OCI-LY3 (cell line): ENCODE measurements at regions not wholly inside any gene's neighbourhood (a gene's known extent, or its start where the extent isn't known, plus 50 kb on each side); places are given as distances from the start of the nearest gene placed in this dataset.

Experiments
- H2AFZ ChIP-seq: fragments of 200-600, 300-600 bp; shearing (Covaris generic); 2 replicates; pipeline ENCODE4 v1.6.0; 2014; ENCODE audit warnings: antibody characterized with exemption, low read depth, low read length
- H3K27ac ChIP-seq: fragments of 200-600, 300-600 bp; sonication (generic); 2 replicates; pipeline ENCODE4 v1.5.1; 2014; ENCODE audit warnings: mild to moderate bottlenecking, low read length, moderate library complexity, mixed read lengths
- H3K27me3 ChIP-seq: fragments of 200-600, 300-600 bp; sonication (generic); 2 replicates; pipeline ENCODE4 v1.6.1; 2014; ENCODE audit warnings: low read depth, low read length, mixed read lengths
- H3K36me3 ChIP-seq: fragments of 200-600, 300-600 bp; sonication (generic); replicated peaks from 2 replicates; pipeline ENCODE3; 2014; ENCODE audit warnings: low read depth, low read length, mixed read lengths
- H3K4me1 ChIP-seq: fragments of 300-600, 200-600 bp; sonication (generic); 2 replicates; pipeline ENCODE4 v1.6.1; 2014; ENCODE audit warnings: low read length, mixed read lengths
- H3K4me2 ChIP-seq: fragments of 200-600, 300-600 bp; sonication (generic); 2 replicates; pipeline ENCODE4 v1.6.1; 2014; ENCODE audit warnings: low read length, mixed read lengths
- H3K4me3 ChIP-seq: fragments of 300-600, 200-600 bp; sonication (generic); 2 replicates; pipeline ENCODE4 v1.5.1; 2014; ENCODE audit warnings: antibody characterized with exemption, mild to moderate bottlenecking, low read length, moderate library complexity
- H3K79me2 ChIP-seq: fragments of 300-600, 200-600 bp; shearing (Covaris generic); 2 replicates; pipeline ENCODE4 v1.6.1; 2014; ENCODE audit warnings: mild to moderate bottlenecking, low read length, mixed read lengths
- H3K9ac ChIP-seq: fragments of 300-600, 200-600 bp; shearing (Covaris generic); 2 replicates; pipeline ENCODE4 v1.6.0; 2014; ENCODE audit warnings: mild to moderate bottlenecking, low read length, moderate library complexity
- H3K9me3 ChIP-seq: fragments of 200-600, 300-600 bp; shearing (Covaris generic); 2 replicates; pipeline ENCODE4 v1.6.1; 2014; ENCODE audit warnings: low read length, mixed read lengths; ENCODE audit not compliant: insufficient read depth
- H4K20me1 ChIP-seq: fragments of 200-600, 300-600 bp; sonication (generic); 2 replicates; pipeline ENCODE4 v1.6.1; 2016; ENCODE audit warnings: low read length, mixed read lengths; ENCODE audit not compliant: insufficient read depth
- EZH2phosphoT487 ChIP-seq: fragments of 200-600 bp; shearing (Covaris generic); IDR thresholded peaks from 2 replicates; pipeline ENCODE4 v1.6.1; 2018; ENCODE audit warnings: antibody characterized with exemption, mixed run types, low read depth
- TF ChIP-seq, protein P1 (sequence below): fragments of 200-600, 300-600 bp; sonication (generic); IDR thresholded peaks from 2 replicates; pipeline ENCODE4 v1.5.1; 2014; ENCODE audit warnings: antibody characterized with exemption, low read length, low read depth

DNA sequence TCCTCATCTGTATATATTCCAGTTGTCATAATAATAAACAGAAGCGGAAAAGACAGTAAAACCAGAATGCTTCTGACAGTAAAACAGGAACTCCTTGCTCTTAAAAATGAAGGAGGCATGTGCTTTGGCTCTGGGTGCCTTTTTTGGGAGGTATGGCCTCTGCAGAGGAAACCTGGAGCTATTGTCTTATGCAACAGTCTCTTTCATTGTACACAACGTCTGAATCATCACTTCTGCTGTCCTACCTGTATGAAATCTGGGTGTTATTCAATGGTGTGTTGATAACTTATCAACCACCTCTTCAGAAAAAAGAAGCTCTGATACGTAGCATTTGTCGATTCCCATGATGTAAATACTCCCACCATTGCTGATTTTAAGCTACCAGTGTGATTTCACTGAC, 64.8 kb downstream of the CDCA7 start:
- Histone ChIP-seq H3K9ac (no peak overlapping the region), H4K20me1 (no peaks in the 10 kb centered on the region), H3K4me1 (no peaks in the 10 kb centered on the region), H3K4me3 (no peak overlapping the region), H3K27ac (no peak overlapping the region), H3K4me2 (no peak overlapping the region), H3K36me3 (no peaks in the 10 kb centered on the region), H3K9me3 (no peaks in the 10 kb centered on the region), H3K27me3 (peaks cover 10% of the 10 kb centered on the region), H2AFZ (no peak overlapping the region), H3K79me2 (no peaks in the 10 kb centered on the region)
- TF ChIP-seq EZH2phosphoT487: no peak
- TF ChIP-seq, protein P1, sequence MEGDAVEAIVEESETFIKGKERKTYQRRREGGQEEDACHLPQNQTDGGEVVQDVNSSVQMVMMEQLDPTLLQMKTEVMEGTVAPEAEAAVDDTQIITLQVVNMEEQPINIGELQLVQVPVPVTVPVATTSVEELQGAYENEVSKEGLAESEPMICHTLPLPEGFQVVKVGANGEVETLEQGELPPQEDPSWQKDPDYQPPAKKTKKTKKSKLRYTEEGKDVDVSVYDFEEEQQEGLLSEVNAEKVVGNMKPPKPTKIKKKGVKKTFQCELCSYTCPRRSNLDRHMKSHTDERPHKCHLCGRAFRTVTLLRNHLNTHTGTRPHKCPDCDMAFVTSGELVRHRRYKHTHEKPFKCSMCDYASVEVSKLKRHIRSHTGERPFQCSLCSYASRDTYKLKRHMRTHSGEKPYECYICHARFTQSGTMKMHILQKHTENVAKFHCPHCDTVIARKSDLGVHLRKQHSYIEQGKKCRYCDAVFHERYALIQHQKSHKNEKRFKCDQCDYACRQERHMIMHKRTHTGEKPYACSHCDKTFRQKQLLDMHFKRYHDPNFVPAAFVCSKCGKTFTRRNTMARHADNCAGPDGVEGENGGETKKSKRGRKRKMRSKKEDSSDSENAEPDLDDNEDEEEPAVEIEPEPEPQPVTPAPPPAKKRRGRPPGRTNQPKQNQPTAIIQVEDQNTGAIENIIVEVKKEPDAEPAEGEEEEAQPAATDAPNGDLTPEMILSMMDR: no peak

DNA sequence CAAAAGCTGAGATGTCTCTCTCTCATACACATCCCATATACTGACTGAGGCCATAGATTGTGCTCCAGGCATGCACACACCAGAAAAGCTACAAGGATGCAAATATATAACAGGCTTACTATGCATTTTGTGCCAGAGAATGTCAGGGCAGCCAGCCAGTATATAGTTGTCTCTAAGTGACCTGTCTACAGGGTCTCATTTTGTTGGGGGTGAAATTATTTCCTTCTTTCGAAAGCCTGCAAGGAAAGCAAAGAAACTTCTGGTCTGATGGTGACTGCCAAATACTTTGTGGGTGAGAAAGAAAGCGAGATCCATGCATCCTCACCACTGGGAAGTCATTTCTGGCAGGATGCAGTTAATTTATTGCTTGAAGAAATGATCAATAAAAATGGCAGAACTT, 70.2 kb downstream of the CDCA7 start:
- Histone ChIP-seq H3K4me2 (no peak overlapping the region), H3K9me3 (no peaks in the 10 kb centered on the region), H3K27ac (no peak overlapping the region), H4K20me1 (no peaks in the 10 kb centered on the region), H3K4me3 (no peak overlapping the region), H3K36me3 (no peaks in the 10 kb centered on the region), H2AFZ (no peak overlapping the region), H3K9ac (no peak overlapping the region), H3K27me3 (peaks cover 12% of the 10 kb centered on the region), H3K79me2 (no peaks in the 10 kb centered on the region), H3K4me1 (no peaks in the 10 kb centered on the region)
- TF ChIP-seq, protein P1: no peak
- TF ChIP-seq EZH2phosphoT487: no peak

DNA sequence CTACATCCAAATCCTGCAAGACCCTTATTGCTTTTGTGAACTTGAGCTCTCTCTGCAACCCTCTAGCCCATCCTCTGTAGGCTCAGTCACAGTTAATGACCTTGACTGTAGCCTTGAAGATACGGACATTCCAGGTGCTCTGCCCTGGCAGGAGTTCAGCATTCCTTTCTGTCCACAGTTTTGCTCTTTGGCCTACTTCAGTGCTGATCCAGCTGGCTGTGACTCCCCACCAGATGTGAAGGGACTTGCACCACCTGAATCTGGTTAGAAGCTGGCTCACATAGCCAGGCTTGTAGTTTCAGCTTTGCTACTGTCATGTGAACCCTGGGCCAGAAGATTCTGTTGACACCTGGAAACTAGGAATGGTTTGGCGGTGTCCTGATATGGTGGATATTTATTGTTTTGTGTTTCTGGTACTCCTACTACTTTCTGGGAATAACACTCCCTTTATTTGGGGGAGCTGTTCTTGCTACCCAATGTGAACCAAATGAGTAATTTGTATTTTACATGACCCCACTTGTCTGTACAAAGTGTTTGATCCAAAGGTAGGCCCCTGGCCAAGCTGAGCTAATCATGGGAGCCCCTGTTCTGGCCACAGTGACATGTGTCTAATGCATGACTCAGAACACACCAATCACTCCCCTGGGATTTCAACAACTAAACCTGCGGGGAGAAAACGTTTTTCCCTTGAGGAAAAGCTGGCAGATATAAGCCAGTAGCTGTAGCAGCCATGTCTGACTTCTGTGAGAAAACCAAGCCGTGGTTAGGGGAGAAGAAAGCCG, 73.4 kb downstream of the CDCA7 start:
- no peaks in the 10 kb centered on the region for H3K36me3 ChIP-seq
- no peak overlapping the region for H2AFZ ChIP-seq
- H3K4me2 ChIP-seq: no peak overlapping the region
- TF ChIP-seq EZH2phosphoT487: no peak
- TF ChIP-seq, protein P1: no peak
- no peaks in the 10 kb centered on the region for H3K9me3 ChIP-seq
- no peaks in the 10 kb centered on the region for H3K79me2 ChIP-seq
- H3K4me1 ChIP-seq: peaks cover 12% of the 10 kb centered on the region
- H3K4me3 ChIP-seq: no peak overlapping the region
- H3K27me3 ChIP-seq: peaks cover 26% of the 10 kb centered on the region
- no peaks in the 10 kb centered on the region for H4K20me1 ChIP-seq
- H3K27ac ChIP-seq: no peak overlapping the region
- no peak overlapping the region for H3K9ac ChIP-seq

DNA sequence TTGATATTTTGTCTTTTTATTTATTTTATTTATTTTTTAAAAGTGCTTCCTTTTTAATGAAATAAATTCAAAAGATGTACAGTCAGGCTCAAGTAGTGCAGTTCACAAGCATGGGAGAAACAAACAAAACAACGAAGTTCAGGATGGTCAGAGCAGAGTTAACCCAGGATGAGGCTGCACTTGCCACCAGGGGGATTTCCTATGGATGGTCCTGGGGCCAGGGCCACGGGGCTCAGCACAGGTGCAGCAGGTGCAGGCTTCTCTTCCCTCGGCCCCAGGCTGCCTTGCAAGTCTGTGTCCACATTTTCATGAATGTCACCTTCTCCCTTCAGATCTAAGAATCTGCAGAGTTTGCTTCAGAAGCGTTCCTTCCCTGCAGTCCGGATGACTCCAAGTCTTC, 76.5 kb downstream of the CDCA7 start:
- no peak overlapping the region for H3K4me3 ChIP-seq
- H3K9ac ChIP-seq: no peak overlapping the region
- TF ChIP-seq, protein P1: no peak
- no peak for TF ChIP-seq EZH2phosphoT487
- H3K27me3 ChIP-seq: peaks cover 30% of the 10 kb centered on the region
- H2AFZ ChIP-seq: no peak overlapping the region
- no peaks in the 10 kb centered on the region for H3K79me2 ChIP-seq
- H3K4me1 ChIP-seq: peaks cover 12% of the 10 kb centered on the region
- H3K9me3 ChIP-seq: no peaks in the 10 kb centered on the region
- H4K20me1 ChIP-seq: no peaks in the 10 kb centered on the region
- no peak overlapping the region for H3K27ac ChIP-seq
- no peaks in the 10 kb centered on the region for H3K36me3 ChIP-seq
- no peak overlapping the region for H3K4me2 ChIP-seq
